COLO829 (cell line): ENCODE measurements at regions not wholly inside any gene's neighbourhood (a gene's known extent, or its start where the extent isn't known, plus 50 kb on each side); places are given as distances from the start of the nearest gene placed in this dataset.
"Not testable (repeated sequence)": the region's sequence is repeated elsewhere in the genome, so short reads cannot be mapped to it uniquely, and the experiment has no call there.

Source experiments
- DNase-seq: peaks from one replicate; pipeline ENCODE4 v3.0.0; 2012; ENCODE audit warnings: low spot score

GRCh38 chr5:45893309-45893708 lies 197.1 kb upstream of the HCN1 start:
- DNase-seq: no peak

- DNase-seq: not testable (repeated sequence)
Measured at GRCh38 chr5:45890441-45891080, 194.4 kb upstream of the HCN1 start.

- DNase-seq: no peak
Measured at GRCh38 chr5:45862763-45863162, 166.6 kb upstream of the HCN1 start.

GRCh38 chr5:45847877-45848276 lies 151.7 kb upstream of the HCN1 start:
- DNase-seq: no peak

GRCh38 chr5:45826055-45826454 lies 129.9 kb upstream of the HCN1 start:
- DNase-seq: no peak

GRCh38 chr5:45800331-45800730 lies 104.2 kb upstream of the HCN1 start:
- DNase-seq: no peak

- DNase-seq: no peak
Measured at GRCh38 chr5:45799388-45799787, 103.2 kb upstream of the HCN1 start.

GRCh38 chr5:45796959-45797553 lies 100.9 kb upstream of the HCN1 start:
- no peak for DNase-seq

- no peak for DNase-seq
Measured at GRCh38 chr5:45795458-45795857, 99.3 kb upstream of the HCN1 start.

- DNase-seq: peak; percentile 50
Measured at GRCh38 chr5:45793638-45794532, 97.7 kb upstream of the HCN1 start.

- no peak for DNase-seq
Measured at GRCh38 chr5:45779874-45780671, 83.9 kb upstream of the HCN1 start.

GRCh38 chr5:45774528-45774927 lies 78.3 kb upstream of the HCN1 start:
- peak; percentile 3 for DNase-seq

GRCh38 chr5:45772402-45772801 lies 76.2 kb upstream of the HCN1 start:
- DNase-seq: no peak

GRCh38 chr5:45765561-45765960 lies 69.4 kb upstream of the HCN1 start:
- DNase-seq: no peak

GRCh38 chr5:45750574-45750973 lies 54.4 kb upstream of the HCN1 start:
- DNase-seq: no peak

GRCh38 chr5:45748511-45748910 lies 52.3 kb upstream of the HCN1 start:
- DNase-seq: not testable (repeated sequence)
